NCI-H2196 (cell line): ENCODE measurements at regions not wholly inside any gene's neighbourhood (a gene's known extent, or its start where the extent isn't known, plus 50 kb on each side); places are given as distances from the start of the nearest gene placed in this dataset.

ENCODE experiments used
- DNase-seq: peaks from one replicate; lab custom pipeline; 2025; ENCODE audit not compliant: unreplicated experiment; lab: John Stamatoyannopoulos, UW

GRCh38 chr3:94665922-94666321 is 603.1 kb downstream of the NSUN3 start:
- DNase-seq: no peak

GRCh38 chr3:94671078-94671477 is 608.2 kb downstream of the NSUN3 start:
- no peak for DNase-seq

GRCh38 chr3:94673876-94674275 is 611.0 kb downstream of the NSUN3 start:
- no peak for DNase-seq

GRCh38 chr3:94686208-94686607 is 623.3 kb downstream of the NSUN3 start:
- DNase-seq: no peak

GRCh38 chr3:94693997-94694640 is 631.3 kb downstream of the NSUN3 start:
- no peak for DNase-seq

- no peak for DNase-seq
Measured at GRCh38 chr3:94694894-94695293, 632.0 kb downstream of the NSUN3 start.

GRCh38 chr3:94704467-94704866 is 641.6 kb downstream of the NSUN3 start:
- DNase-seq: no peak

GRCh38 chr3:94709249-94709902 is 646.5 kb downstream of the NSUN3 start:
- no peak for DNase-seq

GRCh38 chr3:94714194-94714593 is 651.3 kb downstream of the NSUN3 start:
- no peak for DNase-seq

- DNase-seq: no peak
Measured at GRCh38 chr3:94716326-94717018, 653.6 kb downstream of the NSUN3 start.

- no peak for DNase-seq
Measured at GRCh38 chr3:94734206-94734605, 671.3 kb downstream of the NSUN3 start.

GRCh38 chr3:94735354-94735753 is 672.5 kb downstream of the NSUN3 start:
- DNase-seq: no peak

- no peak for DNase-seq
Measured at GRCh38 chr3:94737116-94737515, 674.3 kb downstream of the NSUN3 start.

GRCh38 chr3:94739420-94739819 is 676.6 kb downstream of the NSUN3 start:
- DNase-seq: no peak

GRCh38 chr3:94758751-94759150 is 695.9 kb downstream of the NSUN3 start:
- DNase-seq: no peak

- no peak for DNase-seq
Measured at GRCh38 chr3:94772402-94772801, 709.5 kb downstream of the NSUN3 start.

- DNase-seq: no peak
Measured at GRCh38 chr3:94775746-94776145, 712.9 kb downstream of the NSUN3 start.

GRCh38 chr3:94776401-94776915 is 713.6 kb downstream of the NSUN3 start:
- DNase-seq: no peak

- DNase-seq: no peak
Measured at GRCh38 chr3:94778289-94778688, 715.4 kb downstream of the NSUN3 start.

- DNase-seq: no peak
Measured at GRCh38 chr3:94778814-94779494, 716.1 kb downstream of the NSUN3 start.

GRCh38 chr3:94779699-94780098 is 716.8 kb downstream of the NSUN3 start:
- no peak for DNase-seq

GRCh38 chr3:94784274-94784673 is 721.4 kb downstream of the NSUN3 start:
- no peak for DNase-seq
